GM23338 (cell line): ENCODE measurements at regions not wholly inside any gene's neighbourhood (a gene's known extent, or its start where the extent isn't known, plus 50 kb on each side); places are given as distances from the start of the nearest gene placed in this dataset.
A peak's percentile ranks its signal among the peaks of the same experiment; 100 is the strongest.

Experiments
- ATAC-seq: fragments of 200-7000 bp; cut with Tn5 transposase; 3 replicates; pipeline ENCODE4 v1.9.1; 2020
- DNase-seq: peaks from one replicate; pipeline ENCODE4 v3.0.0-alpha.2; 2015; ENCODE audit warnings: low spot score
- H2AFZ ChIP-seq: fragments of 200-600 bp; sonication (generic); 2 replicates; pipeline ENCODE4 v1.8.0; 2016; ENCODE audit warnings: antibody characterized with exemption, mild to moderate bottlenecking, moderate library complexity
- H3F3A ChIP-seq: fragments of 200-600 bp; sonication (generic); replicated peaks from 2 replicates; pipeline ENCODE4 v1.8.0; 2017; ENCODE audit warnings: antibody characterized with exemption, mixed run types, low read depth
- H3K27ac ChIP-seq: fragments of 200-600 bp; sonication (generic); 2 replicates; pipeline ENCODE4 v1.6.1; 2016; ENCODE audit warnings: low read depth
- H3K27me3 ChIP-seq: fragments of 200-600 bp; sonication (generic); 2 replicates; pipeline ENCODE4 v1.8.0; 2016; ENCODE audit warnings: mild to moderate bottlenecking, mixed run types, moderate library complexity; ENCODE audit not compliant: insufficient read depth
- H3K36me3 ChIP-seq: fragments of 200-600 bp; sonication (generic); 2 replicates; pipeline ENCODE4 v1.8.0; 2016; ENCODE audit warnings: mild to moderate bottlenecking; ENCODE audit not compliant: insufficient read depth
- H3K4me1 ChIP-seq: fragments of 200-600 bp; sonication (generic); 2 replicates; pipeline ENCODE4 v1.8.0; 2016; ENCODE audit warnings: mild to moderate bottlenecking, moderate library complexity; ENCODE audit not compliant: insufficient read depth
- H3K4me2 ChIP-seq: fragments of 200-600 bp; sonication (generic); 2 replicates; pipeline ENCODE4 v1.7.1; 2017; ENCODE audit warnings: mixed run types
- H3K4me3 ChIP-seq: fragments of 200-600 bp; sonication (generic); 2 replicates; pipeline ENCODE4 v1.6.1; 2016; ENCODE audit warnings: mixed run types
- H3K79me2 ChIP-seq: fragments of 200-600 bp; sonication (generic); replicated peaks from 2 replicates; pipeline ENCODE4 v1.8.0; 2017; ENCODE audit warnings: mild to moderate bottlenecking; ENCODE audit not compliant: insufficient read depth
- H3K9me2 ChIP-seq: fragments of 200-600 bp; sonication (generic); 2 replicates; pipeline ENCODE4 v1.8.0; 2017; ENCODE audit not compliant: insufficient read depth
- H4K20me1 ChIP-seq: fragments of 200-600 bp; sonication (generic); replicated peaks from 2 replicates; pipeline ENCODE4 v1.8.0; 2017; ENCODE audit warnings: mild to moderate bottlenecking; ENCODE audit not compliant: insufficient read depth
- H3K27ac Mint-ChIP-seq: 2 replicates; pipeline ENCODE4 v1.8.0; 2020; ENCODE audit warnings: inconsistent platforms, mild to moderate bottlenecking, moderate library complexity, mixed read lengths
- H3K27me3 Mint-ChIP-seq: 3 replicates; pipeline ENCODE4 v1.8.0; 2022; ENCODE audit warnings: low read depth, mild to moderate bottlenecking, moderate library complexity, mixed read lengths, inconsistent platforms; ENCODE audit not compliant: insufficient read depth, poor library complexity
- H3K36me3 Mint-ChIP-seq: 3 replicates; pipeline ENCODE4 v1.8.0; 2021; ENCODE audit warnings: low read depth, mild to moderate bottlenecking, inconsistent platforms, moderate library complexity, mixed read lengths
- H3K4me1 Mint-ChIP-seq: 3 replicates; pipeline ENCODE4 v1.8.0; 2020; ENCODE audit warnings: mild to moderate bottlenecking, inconsistent platforms, mixed read lengths
- H3K4me3 Mint-ChIP-seq: 3 replicates; pipeline ENCODE4 v1.8.0; 2021; ENCODE audit warnings: moderate library complexity, mild to moderate bottlenecking, inconsistent platforms, mixed read lengths
- H3K9me3 Mint-ChIP-seq: 3 replicates; pipeline ENCODE4 v1.8.0; 2020; ENCODE audit warnings: moderate library complexity, mild to moderate bottlenecking, inconsistent platforms, mixed read lengths
- CREB1 ChIP-seq: fragments of 250-450 bp; sonication (Bioruptor Pico); IDR thresholded peaks from 2 replicates; pipeline ENCODE4 v1.5.0; 2020; ENCODE audit warnings: low read depth, mild to moderate bottlenecking, moderate library complexity
- CTCF ChIP-seq, 2 experiments: fragments of 200-600 bp in 1 of 2; sonication (generic) in 1 of 2; conservative IDR thresholded peaks; 2 replicates each; pipeline versions ENCODE4 v1.5.1 to v1.6.1; 2016 to 2017; ENCODE audit warnings: antibody characterized with exemption in 2 of 2, low read depth in 2 of 2, mild to moderate bottlenecking in 2 of 2, moderate library complexity in 1 of 2
- ETS1 ChIP-seq: IDR thresholded peaks from 2 replicates; pipeline ENCODE4 v1.6.1; 2016; ENCODE audit warnings: antibody characterized with exemption
- EZH2 ChIP-seq: fragments of 200-600 bp; sonication (generic); IDR thresholded peaks from one replicate; pipeline ENCODE4 v1.8.0; 2017; ENCODE audit warnings: antibody characterized with exemption, mild to moderate bottlenecking, low read depth; ENCODE audit not compliant: unreplicated experiment
- EZH2phosphoT487 ChIP-seq: fragments of 200-600 bp; sonication (generic); IDR thresholded peaks from one replicate; pipeline ENCODE4 v1.8.1; 2018; ENCODE audit warnings: antibody characterized with exemption; ENCODE audit not compliant: unreplicated experiment
- JUNB ChIP-seq: IDR thresholded peaks from one replicate; pipeline ENCODE4 v1.6.1; 2016; ENCODE audit warnings: antibody characterized with exemption; ENCODE audit not compliant: unreplicated experiment
- NANOG ChIP-seq: IDR thresholded peaks from 2 replicates; pipeline ENCODE4 v1.6.1; 2016; ENCODE audit warnings: antibody characterized with exemption, borderline replicate concordance
- POLR2AphosphoS5 ChIP-seq: IDR thresholded peaks from 2 replicates; pipeline ENCODE4 v1.6.1; 2016; ENCODE audit warnings: antibody characterized with exemption, low read depth
- REST ChIP-seq: IDR thresholded peaks from one replicate; pipeline ENCODE4 v1.6.1; 2018; ENCODE audit warnings: antibody characterized with exemption; ENCODE audit not compliant: unreplicated experiment
- STAT1 ChIP-seq: IDR thresholded peaks from one replicate; pipeline ENCODE4 v1.6.1; 2016; ENCODE audit warnings: antibody characterized with exemption; ENCODE audit not compliant: unreplicated experiment
- ZNF114 ChIP-seq: fragments of 250-450 bp; sonication (Bioruptor Pico); IDR thresholded peaks from 2 replicates; pipeline ENCODE4 v1.5.0; 2020; ENCODE audit warnings: mild to moderate bottlenecking, moderate library complexity
- ZNF462 ChIP-seq: fragments of 250-450 bp; sonication (Bioruptor Pico); IDR thresholded peaks from 2 replicates; pipeline ENCODE4 v1.5.0; 2020; ENCODE audit warnings: mild to moderate bottlenecking, moderate library complexity

GRCh38 chr11:30774496-30775232, 188.5 kb upstream of the MPPED2 start:
- peak overlapping the region; percentile 87; the same call in 1 of the 2 replicates for H2AFZ ChIP-seq
- ATAC-seq (peak; percentile 93), DNase-seq (peak; percentile 53)
- 0 out of 2 replicates have a peak, but pooled peaks cover 2% of the 10 kb centered on the region for H3K9me2 ChIP-seq
- Mint-ChIP-seq H3K4me3 (no peak overlapping the region), H3K36me3 (no peaks in the 10 kb centered on the region), H3K9me3 (no peaks in the 10 kb centered on the region), H3K27me3 (no peaks in the 10 kb centered on the region), H3K4me1 (peaks cover 20% of the 10 kb centered on the region), H3K27ac (no peak overlapping the region)
- H3K79me2 ChIP-seq: no peaks in the 10 kb centered on the region
- no peaks in the 10 kb centered on the region for H4K20me1 ChIP-seq
- H3K4me1 ChIP-seq: peaks cover 5% of the 10 kb centered on the region
- H3K4me2 ChIP-seq: peak overlapping the region; percentile 41
- no peaks in the 10 kb centered on the region for H3K27me3 ChIP-seq
- no peak for TF ChIP-seq ETS1
- no peak for TF ChIP-seq CTCF (conservative IDR thresholded peaks at IDR 0.05; ENCODE audit: low read depth in 2 of 2)
- no peak for TF ChIP-seq STAT1
- TF ChIP-seq EZH2: no peak
- TF ChIP-seq JUNB: no peak
- TF ChIP-seq REST: no peak
- no peak for TF ChIP-seq POLR2AphosphoS5
- no peak for TF ChIP-seq CREB1 (CRISPR knock-in tag)
- no peak for TF ChIP-seq NANOG
- no peak for TF ChIP-seq EZH2phosphoT487
- TF ChIP-seq ZNF114: no peak
- TF ChIP-seq ZNF462 (CRISPR knock-in tag): no peak
- H3K36me3 ChIP-seq: no peaks in the 10 kb centered on the region
- no peak overlapping the region for H3K27ac ChIP-seq
- H3K4me3 ChIP-seq: no peak overlapping the region
- H3F3A ChIP-seq: no peaks in the 10 kb centered on the region
